ENCODE measurements at regions not wholly inside any gene's neighbourhood (a gene's known extent, or its start where the extent isn't known, plus 50 kb on each side); places are given as distances from the start of the nearest gene placed in this dataset.

DNA sequence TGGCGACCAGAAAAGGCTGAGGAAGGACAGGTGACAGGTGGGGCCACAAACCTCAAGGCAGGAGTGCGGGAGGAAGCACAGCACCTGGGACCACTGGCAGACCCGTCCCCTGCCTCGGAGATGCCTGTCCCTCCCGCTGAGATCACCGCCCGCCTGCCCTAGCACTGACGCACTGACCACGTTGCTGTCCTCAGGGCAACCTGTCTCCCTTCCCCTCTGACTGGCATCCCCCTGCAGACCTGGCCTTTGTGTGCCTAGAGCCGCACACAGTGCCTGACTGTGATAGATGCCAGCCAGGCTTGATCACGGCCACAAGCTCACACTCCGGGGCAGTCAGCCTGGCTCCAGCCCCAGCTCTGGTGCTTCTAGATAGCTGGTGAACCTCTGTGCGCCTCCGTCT lies 58.4 kb upstream of the EN2 start:
- peaks cover 5% of the 10 kb centered on the region for H3K27me3 ChIP-seq (ENCODE audit: control insufficient read depth, insufficient read depth, low read length)
- POLR2A ChIA-PET: no interaction called here
- no peak overlapping the region for H3K4me3 ChIP-seq (ENCODE audit: low read depth in 2 of 2, low read length in 2 of 2)
- H3K4me1 ChIP-seq (ENCODE audit: control insufficient read depth, insufficient read depth, low read length): no peaks in the 10 kb centered on the region
- BruUV-seq (replicated peaks): no TSS peak
- in situ Hi-C loops (cut with HindIII; ENCODE audit: low pct_unique_long_range_greater_than_20kb, low sequenced_read_pairs): no loop called here
- no peaks in the 10 kb centered on the region for H3K36me3 ChIP-seq (ENCODE audit: control insufficient read depth, insufficient read depth, low read length)
- ATAC-seq: no peak
- no peak for DNase-seq (ENCODE audit: low read depth, low spot score)
- H3K27ac ChIP-seq (ENCODE audit: low read length): no peak overlapping the region
- no peak for TF ChIP-seq POLR2AphosphoS5 (IDR thresholded peaks at IDR 0.05; ENCODE audit: low read depth, low read length)
- no peak for TF ChIP-seq SIN3A (IDR thresholded peaks at IDR 0.05; ENCODE audit: borderline replicate concordance, insufficient read depth, low read depth, low read length)
- no peak for TF ChIP-seq TCF7L2 (IDR thresholded peaks at IDR 0.05; ENCODE audit: low read depth, low read length)
- TF ChIP-seq, protein P1, sequence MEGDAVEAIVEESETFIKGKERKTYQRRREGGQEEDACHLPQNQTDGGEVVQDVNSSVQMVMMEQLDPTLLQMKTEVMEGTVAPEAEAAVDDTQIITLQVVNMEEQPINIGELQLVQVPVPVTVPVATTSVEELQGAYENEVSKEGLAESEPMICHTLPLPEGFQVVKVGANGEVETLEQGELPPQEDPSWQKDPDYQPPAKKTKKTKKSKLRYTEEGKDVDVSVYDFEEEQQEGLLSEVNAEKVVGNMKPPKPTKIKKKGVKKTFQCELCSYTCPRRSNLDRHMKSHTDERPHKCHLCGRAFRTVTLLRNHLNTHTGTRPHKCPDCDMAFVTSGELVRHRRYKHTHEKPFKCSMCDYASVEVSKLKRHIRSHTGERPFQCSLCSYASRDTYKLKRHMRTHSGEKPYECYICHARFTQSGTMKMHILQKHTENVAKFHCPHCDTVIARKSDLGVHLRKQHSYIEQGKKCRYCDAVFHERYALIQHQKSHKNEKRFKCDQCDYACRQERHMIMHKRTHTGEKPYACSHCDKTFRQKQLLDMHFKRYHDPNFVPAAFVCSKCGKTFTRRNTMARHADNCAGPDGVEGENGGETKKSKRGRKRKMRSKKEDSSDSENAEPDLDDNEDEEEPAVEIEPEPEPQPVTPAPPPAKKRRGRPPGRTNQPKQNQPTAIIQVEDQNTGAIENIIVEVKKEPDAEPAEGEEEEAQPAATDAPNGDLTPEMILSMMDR (IDR thresholded peaks at IDR 0.05): no peak
- TF ChIP-seq, protein P2, sequence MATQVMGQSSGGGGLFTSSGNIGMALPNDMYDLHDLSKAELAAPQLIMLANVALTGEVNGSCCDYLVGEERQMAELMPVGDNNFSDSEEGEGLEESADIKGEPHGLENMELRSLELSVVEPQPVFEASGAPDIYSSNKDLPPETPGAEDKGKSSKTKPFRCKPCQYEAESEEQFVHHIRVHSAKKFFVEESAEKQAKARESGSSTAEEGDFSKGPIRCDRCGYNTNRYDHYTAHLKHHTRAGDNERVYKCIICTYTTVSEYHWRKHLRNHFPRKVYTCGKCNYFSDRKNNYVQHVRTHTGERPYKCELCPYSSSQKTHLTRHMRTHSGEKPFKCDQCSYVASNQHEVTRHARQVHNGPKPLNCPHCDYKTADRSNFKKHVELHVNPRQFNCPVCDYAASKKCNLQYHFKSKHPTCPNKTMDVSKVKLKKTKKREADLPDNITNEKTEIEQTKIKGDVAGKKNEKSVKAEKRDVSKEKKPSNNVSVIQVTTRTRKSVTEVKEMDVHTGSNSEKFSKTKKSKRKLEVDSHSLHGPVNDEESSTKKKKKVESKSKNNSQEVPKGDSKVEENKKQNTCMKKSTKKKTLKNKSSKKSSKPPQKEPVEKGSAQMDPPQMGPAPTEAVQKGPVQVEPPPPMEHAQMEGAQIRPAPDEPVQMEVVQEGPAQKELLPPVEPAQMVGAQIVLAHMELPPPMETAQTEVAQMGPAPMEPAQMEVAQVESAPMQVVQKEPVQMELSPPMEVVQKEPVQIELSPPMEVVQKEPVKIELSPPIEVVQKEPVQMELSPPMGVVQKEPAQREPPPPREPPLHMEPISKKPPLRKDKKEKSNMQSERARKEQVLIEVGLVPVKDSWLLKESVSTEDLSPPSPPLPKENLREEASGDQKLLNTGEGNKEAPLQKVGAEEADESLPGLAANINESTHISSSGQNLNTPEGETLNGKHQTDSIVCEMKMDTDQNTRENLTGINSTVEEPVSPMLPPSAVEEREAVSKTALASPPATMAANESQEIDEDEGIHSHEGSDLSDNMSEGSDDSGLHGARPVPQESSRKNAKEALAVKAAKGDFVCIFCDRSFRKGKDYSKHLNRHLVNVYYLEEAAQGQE (IDR thresholded peaks at IDR 0.05; ENCODE audit: insufficient read depth in 1 of 2, low read depth in 2 of 2, low read length in 1 of 2): no peak
- H3K9me3 ChIP-seq (ENCODE audit: control insufficient read depth, insufficient read depth, low read depth, low read length): no peaks in the 10 kb centered on the region
- intact Hi-C loops (cut with micrococcal nuclease; ENCODE audit: unreplicated experiment): no loop called here
- CTCF ChIA-PET: interaction anchor here (1.5 kb wide), 1 partner anchor 19 kb away, joined by 4 read pairs; no protein-coding TSS in a partner anchor

DNA sequence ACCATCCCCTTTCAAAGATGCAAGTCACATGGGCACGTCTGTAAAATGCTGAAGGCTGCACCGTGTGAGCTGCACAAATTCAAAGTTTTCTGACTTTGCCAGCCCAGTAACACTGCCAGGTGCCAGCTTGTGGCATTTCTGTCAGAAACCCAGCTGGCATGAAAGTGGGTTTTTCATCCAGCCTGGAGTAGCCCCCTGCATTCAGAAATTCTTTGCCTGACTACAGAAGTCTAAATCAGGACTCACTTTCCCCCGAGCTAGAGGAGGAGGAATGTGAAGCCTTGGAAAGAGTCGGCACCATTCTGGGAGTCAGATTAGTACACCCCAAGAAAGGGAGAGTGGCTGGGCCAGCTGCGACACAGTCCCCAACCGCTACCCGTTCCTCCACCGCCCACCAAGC lies 56.7 kb upstream of the EN2 start:
- ATAC-seq (no peak), DNase-seq (ENCODE audit: low read depth, low spot score) (no peak)
- no TSS peak for BruUV-seq (replicated peaks)
- no peaks in the 10 kb centered on the region for H3K9me3 ChIP-seq (ENCODE audit: control insufficient read depth, insufficient read depth, low read depth, low read length)
- TF ChIP-seq SIN3A (IDR thresholded peaks at IDR 0.05; ENCODE audit: borderline replicate concordance, insufficient read depth, low read depth, low read length) (no peak), POLR2AphosphoS5 (IDR thresholded peaks at IDR 0.05; ENCODE audit: low read depth, low read length) (no peak), TCF7L2 (IDR thresholded peaks at IDR 0.05; ENCODE audit: low read depth, low read length) (no peak)
- TF ChIP-seq, protein P1 (IDR thresholded peaks at IDR 0.05): no peak
- TF ChIP-seq, protein P2 (IDR thresholded peaks at IDR 0.05; ENCODE audit: insufficient read depth in 1 of 2, low read depth in 2 of 2, low read length in 1 of 2): no peak
- H3K4me3 ChIP-seq (ENCODE audit: low read depth in 2 of 2, low read length in 2 of 2): no peak overlapping the region
- in situ Hi-C loops (cut with HindIII; ENCODE audit: low pct_unique_long_range_greater_than_20kb, low sequenced_read_pairs): no loop called here
- peaks cover 5% of the 10 kb centered on the region for H3K27me3 ChIP-seq (ENCODE audit: control insufficient read depth, insufficient read depth, low read length)
- H3K27ac ChIP-seq (ENCODE audit: low read length): no peak overlapping the region
- POLR2A ChIA-PET: no interaction called here
- H3K36me3 ChIP-seq (ENCODE audit: control insufficient read depth, insufficient read depth, low read length): no peaks in the 10 kb centered on the region
- intact Hi-C loops (cut with micrococcal nuclease; ENCODE audit: unreplicated experiment): no loop called here
- H3K4me1 ChIP-seq (ENCODE audit: control insufficient read depth, insufficient read depth, low read length): no peaks in the 10 kb centered on the region
- CTCF ChIA-PET: no interaction called here
